MCF 10A (cell line): ENCODE measurements at regions not wholly inside any gene's neighbourhood (a gene's known extent, or its start where the extent isn't known, plus 50 kb on each side); places are given as distances from the start of the nearest gene placed in this dataset.

Experiments
- BruUV-seq: library from RNA; stranded (reverse); fragments of 400-500 nt; replicated peaks from 2 replicates; lab custom pipeline; 2021; lab: Mats Ljungman, UMichigan
- CTCF ChIA-PET: fragments of 300-600 bp; sonication (Branson Sonifier 250); formaldehyde crosslinking; extraction: SDS; loops from one replicate; lab custom pipeline; 2021; ENCODE audit warnings: antibody characterized with exemption, inconsistent platforms; lab: Yijun Ruan, JAX
- POLR2A ChIA-PET: fragments of 300-600, 350-650 bp; sonication (Branson Sonifier 250); formaldehyde crosslinking; extraction: SDS; loops from one replicate; lab custom pipeline; 2020; ENCODE audit warnings: antibody characterized with exemption, inconsistent platforms; lab: Yijun Ruan, JAX
- DNase-seq: peaks from one replicate; pipeline ENCODE4 v3.0.0-alpha.2; 2018; ENCODE audit not compliant: unreplicated experiment
- H3K27ac Mint-ChIP-seq: one replicate; pipeline ENCODE4 v1.8.0; 2022; ENCODE audit warnings: mild to moderate bottlenecking, low read depth, mixed read lengths; ENCODE audit not compliant: unreplicated experiment
- H3K27me3 Mint-ChIP-seq: one replicate; pipeline ENCODE4 v1.8.0; 2022; ENCODE audit warnings: mixed read lengths; ENCODE audit not compliant: insufficient read depth, unreplicated experiment
- H3K36me3 Mint-ChIP-seq: one replicate; pipeline ENCODE4 v1.8.0; 2022; ENCODE audit warnings: mild to moderate bottlenecking, moderate library complexity, mixed read lengths; ENCODE audit not compliant: insufficient read depth, unreplicated experiment
- H3K4me1 Mint-ChIP-seq: one replicate; pipeline ENCODE4 v1.8.0; 2022; ENCODE audit warnings: mixed read lengths; ENCODE audit not compliant: insufficient read depth, unreplicated experiment
- H3K4me3 Mint-ChIP-seq: one replicate; pipeline ENCODE4 v1.8.0; 2022; ENCODE audit warnings: mild to moderate bottlenecking, moderate library complexity, mixed read lengths; ENCODE audit not compliant: unreplicated experiment
- H3K9me3 Mint-ChIP-seq: one replicate; pipeline ENCODE4 v1.8.0; 2022; ENCODE audit warnings: mixed read lengths; ENCODE audit not compliant: unreplicated experiment
- CTCF ChIP-seq: fragments of 200-600 bp; IDR thresholded peaks from one replicate; pipeline ENCODE4 v1.8.0; 2022; ENCODE audit warnings: antibody characterized with exemption, mild to moderate bottlenecking; ENCODE audit not compliant: unreplicated experiment
- intact Hi-C: fragments of 100-400 bp; cut with micrococcal nuclease; formaldehyde crosslinking; loops from 2 replicates; pipeline ENCODE4 v1.14.1; 2022

- peaks cover 13% of the 10 kb centered on the region for H3K9me3 Mint-ChIP-seq
- no peaks in the 10 kb centered on the region for H3K4me1 Mint-ChIP-seq
- no peak overlapping the region for H3K4me3 Mint-ChIP-seq
- DNase-seq, result no peak
- no peak overlapping the region for H3K27ac Mint-ChIP-seq
- POLR2A ChIA-PET, result interaction anchor here (0.6 to 0.7 kb wide), 2 partner anchors 105 to 349 kb away, joined by 3 read pairs; no protein-coding TSS in a partner anchor
- no TSS peak for BruUV-seq
- H3K27me3 Mint-ChIP-seq, result no peaks in the 10 kb centered on the region
- TF ChIP-seq CTCF, result no peak
- CTCF ChIA-PET, result interaction anchor here (0.6 kb wide), 1 partner anchor 14 kb away, joined by 3 read pairs; no protein-coding TSS in a partner anchor
- no peaks in the 10 kb centered on the region for H3K36me3 Mint-ChIP-seq
- intact Hi-C loops, result no loop called here
Measured at GRCh38 chr4:124583797-124584196, 128.7 kb downstream of the ANKRD50 start.

GRCh38 chr4:124589786-124590185, 122.7 kb downstream of the ANKRD50 start:
- ChIA-PET POLR2A (no interaction called here), CTCF (no interaction called here)
- H3K27me3 Mint-ChIP-seq, result no peaks in the 10 kb centered on the region
- no TSS peak for BruUV-seq
- no peak for TF ChIP-seq CTCF
- H3K27ac Mint-ChIP-seq, result no peak overlapping the region
- peaks cover 13% of the 10 kb centered on the region for H3K9me3 Mint-ChIP-seq
- no peak overlapping the region for H3K4me3 Mint-ChIP-seq
- no peak for DNase-seq
- intact Hi-C loops, result no loop called here
- H3K4me1 Mint-ChIP-seq, result no peaks in the 10 kb centered on the region
- H3K36me3 Mint-ChIP-seq, result no peaks in the 10 kb centered on the region

- no peak overlapping the region for H3K4me3 Mint-ChIP-seq
- POLR2A ChIA-PET, result no interaction called here
- intact Hi-C loops, result no loop called here
- H3K4me1 Mint-ChIP-seq, result no peaks in the 10 kb centered on the region
- H3K36me3 Mint-ChIP-seq, result no peaks in the 10 kb centered on the region
- CTCF ChIA-PET, result no interaction called here
- H3K27ac Mint-ChIP-seq, result no peak overlapping the region
- TF ChIP-seq CTCF, result no peak
- no peaks in the 10 kb centered on the region for H3K27me3 Mint-ChIP-seq
- H3K9me3 Mint-ChIP-seq, result peaks cover 13% of the 10 kb centered on the region
- DNase-seq, result no peak
- no TSS peak for BruUV-seq
Measured at GRCh38 chr4:124590480-124590879, 122.1 kb downstream of the ANKRD50 start.

- H3K27me3 Mint-ChIP-seq, result no peaks in the 10 kb centered on the region
- H3K4me3 Mint-ChIP-seq, result no peak overlapping the region
- ChIA-PET POLR2A (no interaction called here), CTCF (no interaction called here)
- no peaks in the 10 kb centered on the region for H3K36me3 Mint-ChIP-seq
- H3K4me1 Mint-ChIP-seq, result no peaks in the 10 kb centered on the region
- H3K27ac Mint-ChIP-seq, result no peak overlapping the region
- peaks cover 13% of the 10 kb centered on the region for H3K9me3 Mint-ChIP-seq
- intact Hi-C loops, result no loop called here
- no peak for DNase-seq
- BruUV-seq, result no TSS peak
- TF ChIP-seq CTCF, result no peak
Measured at GRCh38 chr4:124591637-124592036, 120.9 kb downstream of the ANKRD50 start.
